ENCODE measurements at regions not wholly inside any gene's neighbourhood (a gene's known extent, or its start where the extent isn't known, plus 50 kb on each side); places are given as distances from the start of the nearest gene placed in this dataset.

DNA sequence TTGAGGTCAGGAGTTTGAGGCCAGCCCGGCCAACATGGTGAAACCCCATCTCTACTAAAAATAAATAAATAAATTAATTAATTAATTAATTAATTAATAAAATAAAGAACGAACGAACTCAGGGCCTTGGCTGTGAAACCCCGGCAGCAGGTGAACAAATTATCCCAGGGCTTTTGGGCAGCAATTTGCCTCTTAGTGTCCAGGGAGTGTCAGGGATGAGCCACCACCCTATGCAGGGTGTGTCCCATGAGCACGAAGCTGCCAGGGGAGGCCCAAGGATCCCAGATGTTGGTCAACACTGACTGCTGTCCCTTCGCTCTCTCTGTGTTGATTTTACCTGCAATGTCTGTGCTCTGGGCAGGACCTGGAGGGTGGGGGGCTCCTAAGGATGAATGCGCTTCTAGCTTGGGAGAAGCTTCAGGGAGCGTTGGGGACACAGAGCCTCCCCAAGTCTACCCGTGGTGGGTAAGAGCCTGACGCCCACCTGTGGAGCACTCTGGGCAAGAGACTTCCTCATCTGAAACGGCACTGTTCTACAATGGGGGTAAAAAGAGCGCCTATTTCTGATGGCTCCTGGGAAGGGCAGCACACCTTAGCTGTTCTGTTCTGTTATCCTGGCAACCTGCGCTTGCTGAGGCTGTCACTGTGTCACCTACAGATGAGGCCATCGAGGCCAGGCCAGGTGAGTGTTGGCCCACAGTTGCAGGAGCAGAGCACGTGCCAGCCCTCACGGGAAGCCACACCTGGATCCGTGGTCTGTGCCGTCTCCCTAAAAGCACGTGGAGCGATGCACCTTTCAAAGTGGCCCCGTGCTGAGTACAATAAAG lies 125.5 kb upstream of the CDH4 start:
- Histone ChIP-seq H3K9me3 (replicated peaks) (no peaks in the 10 kb centered on the region), H3K36me3 (no peaks in the 10 kb centered on the region), H3K27me3 (replicated peaks) (no peaks in the 10 kb centered on the region), H3K27ac (peak overlapping the region; percentile 38), H3K4me1 (replicated peaks) (peaks cover 18% of the 10 kb centered on the region), H3K4me3 (no peak overlapping the region)
- no peak for DNase-seq (ENCODE audit: low read depth in 1 of 2, low spot score in 2 of 2)

DNA sequence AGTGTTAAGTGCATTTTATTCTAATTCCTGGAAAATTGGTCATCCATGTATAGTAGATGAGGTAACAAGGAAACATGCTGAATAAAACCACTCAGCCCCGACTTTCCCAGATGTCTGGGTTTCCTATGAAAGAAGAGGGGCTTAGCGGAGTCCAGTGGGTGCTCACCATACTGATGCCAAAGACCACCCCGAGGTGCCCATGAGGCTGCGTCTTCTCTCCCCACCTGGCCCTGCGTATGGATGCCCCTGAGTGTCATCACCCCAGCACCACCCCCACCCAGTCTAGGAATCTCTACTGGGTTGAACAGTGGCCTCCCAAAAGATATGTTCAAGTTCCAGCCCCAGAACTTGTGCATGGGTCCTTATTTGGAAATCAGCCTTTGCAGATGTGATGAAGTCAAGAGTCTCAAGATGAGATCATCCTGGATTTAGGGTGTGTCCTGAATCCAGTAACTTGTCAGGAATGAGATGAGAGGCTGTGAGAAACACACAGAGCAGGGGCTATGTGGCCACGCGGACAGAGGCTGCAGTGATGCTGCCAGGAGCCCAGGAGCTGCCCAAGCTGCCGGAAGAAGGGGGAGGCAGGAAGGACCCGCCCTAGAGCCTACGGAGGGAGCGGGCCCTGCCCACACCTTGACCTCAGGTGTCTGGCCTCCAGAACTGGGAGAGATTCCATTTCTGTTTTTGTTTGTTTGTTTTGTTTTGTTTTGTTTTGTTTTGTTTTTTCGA lies 124.6 kb upstream of the CDH4 start:
- Histone ChIP-seq H3K27ac (peak overlapping the region; percentile 40), H3K36me3 (no peaks in the 10 kb centered on the region), H3K4me3 (no peak overlapping the region), H3K27me3 (replicated peaks) (no peaks in the 10 kb centered on the region), H3K9me3 (replicated peaks) (no peaks in the 10 kb centered on the region), H3K4me1 (replicated peaks) (peaks cover 18% of the 10 kb centered on the region)
- peak; percentile 35 to 64 for DNase-seq (ENCODE audit: low read depth in 1 of 2, low spot score in 2 of 2)

DNA sequence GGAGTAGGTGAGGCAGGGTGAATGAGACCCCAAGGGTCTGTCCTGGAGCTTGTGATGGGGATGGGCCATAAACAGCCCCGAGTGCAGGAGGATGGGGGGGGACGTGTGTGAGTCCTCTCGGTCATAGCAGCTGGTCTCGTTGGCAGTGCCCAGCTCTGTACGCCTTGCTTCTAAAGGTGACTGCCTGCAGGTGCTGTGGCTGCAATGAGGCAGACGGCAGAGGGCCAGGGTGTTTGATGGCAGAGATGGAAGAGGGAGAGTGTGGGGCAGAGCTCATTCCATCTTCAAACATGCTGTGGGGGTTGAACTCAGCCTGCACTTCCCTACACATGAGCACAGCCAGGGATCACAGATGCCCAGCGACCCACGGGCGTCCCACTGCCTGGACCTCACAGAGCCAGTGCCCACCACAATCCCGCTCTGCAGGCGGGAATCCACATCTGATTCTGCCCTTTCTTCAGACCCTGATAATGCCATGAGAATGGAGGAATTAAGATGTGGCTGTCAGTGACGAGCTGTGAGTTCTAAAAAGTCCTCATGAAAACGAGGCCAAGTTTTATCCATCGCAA lies 123.3 kb upstream of the CDH4 start:
- no peaks in the 10 kb centered on the region for H3K9me3 ChIP-seq (replicated peaks)
- peaks cover 18% of the 10 kb centered on the region for H3K4me1 ChIP-seq (replicated peaks)
- H3K36me3 ChIP-seq: no peaks in the 10 kb centered on the region
- H3K27ac ChIP-seq: no peak overlapping the region
- H3K27me3 ChIP-seq (replicated peaks): no peaks in the 10 kb centered on the region
- DNase-seq (ENCODE audit: low read depth in 1 of 2, low spot score in 2 of 2): no peak
- H3K4me3 ChIP-seq: no peak overlapping the region

DNA sequence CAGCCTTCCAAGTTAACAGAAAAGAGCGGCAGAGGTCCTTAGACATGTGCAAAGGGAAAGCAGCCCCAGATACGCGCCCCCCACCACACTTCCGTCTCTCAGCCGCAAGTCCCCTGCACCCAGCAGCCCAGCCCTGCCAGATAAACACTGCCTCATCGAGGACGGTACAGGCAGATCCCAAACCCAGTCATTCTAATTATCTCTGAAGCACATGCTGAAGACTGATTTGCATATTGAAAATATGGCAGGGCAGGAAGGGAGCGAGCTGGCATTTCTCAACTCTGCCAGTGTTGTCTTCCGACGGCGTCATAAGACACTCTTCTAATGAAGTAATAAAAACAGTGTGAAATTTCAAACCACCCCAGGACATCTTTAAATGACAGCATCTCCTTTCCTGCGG lies 122.8 kb upstream of the CDH4 start:
- DNase-seq (ENCODE audit: low read depth in 1 of 2, low spot score in 2 of 2): no peak
- Histone ChIP-seq H3K4me3 (no peak overlapping the region), H3K27ac (no peak overlapping the region)

DNA sequence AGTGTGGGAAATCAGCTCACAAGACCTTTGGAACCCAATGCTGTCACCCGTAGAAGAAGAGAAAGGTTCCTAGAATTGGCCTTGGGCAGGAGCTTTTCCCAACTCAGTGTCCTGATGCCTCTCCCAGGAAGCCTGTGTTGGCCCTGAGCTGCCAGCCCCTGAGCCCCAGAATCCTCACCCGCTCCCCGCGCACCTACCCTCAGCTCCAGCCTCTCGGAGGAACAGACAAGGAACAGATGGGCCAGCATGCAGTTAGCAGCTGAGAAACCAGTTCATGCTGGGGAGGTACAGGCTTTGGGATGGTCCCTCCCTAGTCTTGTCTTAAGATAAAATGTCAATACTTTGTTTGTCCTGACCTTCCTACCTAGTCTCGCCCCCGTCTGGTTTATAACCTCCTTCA lies 121.9 kb upstream of the CDH4 start:
- no peak for DNase-seq (ENCODE audit: low read depth in 1 of 2, low spot score in 2 of 2)
- no peaks in the 10 kb centered on the region for H3K27me3 ChIP-seq (replicated peaks)
- no peaks in the 10 kb centered on the region for H3K9me3 ChIP-seq (replicated peaks)
- H3K36me3 ChIP-seq: no peaks in the 10 kb centered on the region
- H3K4me1 ChIP-seq (replicated peaks): peaks cover 18% of the 10 kb centered on the region
- H3K27ac ChIP-seq: no peak overlapping the region
- H3K4me3 ChIP-seq: no peak overlapping the region

More for the DNA sequence above, 122.8 kb upstream of the CDH4 start:
- Histone ChIP-seq H3K36me3 (no peaks in the 10 kb centered on the region), H3K4me1 (replicated peaks) (peaks cover 18% of the 10 kb centered on the region), H3K27me3 (replicated peaks) (no peaks in the 10 kb centered on the region), H3K9me3 (replicated peaks) (no peaks in the 10 kb centered on the region)

DNA sequence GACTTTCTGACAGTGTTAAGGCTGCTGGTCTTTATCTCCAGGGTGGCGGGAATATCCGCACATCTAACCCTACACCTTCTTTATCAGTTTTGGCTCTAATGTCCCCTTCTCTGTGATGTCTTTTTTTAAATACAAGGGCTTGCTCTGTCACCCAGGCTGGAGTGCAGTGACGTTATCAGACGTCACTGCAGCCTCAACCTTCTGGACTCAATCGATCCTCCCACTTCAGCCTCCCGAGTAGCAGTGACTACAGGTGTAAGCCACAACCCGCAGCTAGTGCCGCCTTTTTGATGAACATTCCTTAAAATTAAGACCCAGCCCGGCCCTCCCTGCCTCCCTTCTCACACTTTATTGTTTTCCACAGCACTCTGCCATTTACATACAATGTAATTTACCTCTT lies 120.1 kb upstream of the CDH4 start:
- Histone ChIP-seq H3K36me3 (no peaks in the 10 kb centered on the region), H3K9me3 (replicated peaks) (no peaks in the 10 kb centered on the region), H3K4me3 (no peak overlapping the region), H3K27me3 (replicated peaks) (no peaks in the 10 kb centered on the region), H3K27ac (no peak overlapping the region), H3K4me1 (replicated peaks) (peaks cover 14% of the 10 kb centered on the region)
- no peak for DNase-seq (ENCODE audit: low read depth in 1 of 2, low spot score in 2 of 2)

DNA sequence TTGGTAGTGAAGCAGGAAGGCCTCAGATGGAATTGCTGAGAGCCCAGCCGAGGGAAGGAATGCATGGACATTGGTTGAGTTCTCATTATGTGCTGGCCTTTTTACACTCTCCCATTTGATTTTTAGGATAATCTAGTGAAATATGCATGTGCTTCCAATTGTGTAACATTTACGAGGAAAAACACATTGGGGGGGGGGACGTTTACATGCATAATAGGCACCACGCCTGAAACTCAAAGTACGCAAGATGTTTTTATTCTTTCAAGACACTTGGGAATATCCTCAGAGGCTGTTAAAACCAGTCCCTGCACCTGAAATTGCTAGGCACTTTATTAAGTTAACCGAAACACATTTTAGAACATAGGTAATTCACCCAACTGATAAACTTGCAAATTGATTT lies 118.5 kb upstream of the CDH4 start:
- DNase-seq (ENCODE audit: low read depth in 1 of 2, low spot score in 2 of 2): no peak
- H3K4me3 ChIP-seq: no peak overlapping the region
- no peaks in the 10 kb centered on the region for H3K9me3 ChIP-seq (replicated peaks)
- no peak overlapping the region for H3K27ac ChIP-seq
- no peaks in the 10 kb centered on the region for H3K4me1 ChIP-seq (replicated peaks)
- no peaks in the 10 kb centered on the region for H3K36me3 ChIP-seq
- no peaks in the 10 kb centered on the region for H3K27me3 ChIP-seq (replicated peaks)

DNA sequence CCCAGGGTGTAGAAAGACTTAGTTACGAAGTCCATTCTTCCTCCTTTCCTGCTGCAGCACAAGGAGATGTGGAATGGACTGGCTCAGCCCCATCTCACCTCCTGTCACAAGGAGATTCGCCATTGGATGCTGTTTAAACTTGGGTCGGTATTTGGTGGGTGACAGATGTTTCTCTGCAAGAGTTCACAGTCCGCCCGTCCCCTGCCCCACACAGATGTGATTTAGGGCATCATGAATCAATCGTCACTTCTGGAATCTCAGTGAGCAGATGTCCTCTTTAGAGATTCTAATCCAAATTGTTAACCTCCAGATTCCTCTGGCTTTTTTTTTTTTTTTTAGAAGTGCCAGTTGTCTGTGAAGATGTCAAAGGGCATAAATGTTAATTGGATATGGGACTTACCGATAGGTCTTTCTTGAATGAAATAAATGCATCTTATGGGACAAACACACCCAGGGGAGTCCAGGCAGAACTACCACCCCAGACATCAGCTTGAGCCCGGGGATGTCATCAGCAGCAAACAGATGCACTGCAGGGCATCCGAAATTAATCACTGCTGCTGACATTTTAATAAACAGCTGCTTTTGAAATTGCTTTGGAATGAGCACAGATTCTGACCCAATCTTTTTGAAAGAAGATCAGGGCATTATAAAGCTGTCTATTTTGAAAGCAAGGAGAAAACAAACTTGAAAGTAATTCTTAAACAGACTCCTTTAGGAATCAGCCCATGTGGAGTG lies 117.6 kb upstream of the CDH4 start:
- DNase-seq (ENCODE audit: low read depth in 1 of 2, low spot score in 2 of 2): no peak
- Histone ChIP-seq H3K4me3 (no peak overlapping the region), H3K27me3 (replicated peaks) (0 out of 2 replicates have a peak, but pooled peaks cover 3% of the 10 kb centered on the region), H3K36me3 (no peaks in the 10 kb centered on the region), H3K9me3 (replicated peaks) (no peaks in the 10 kb centered on the region), H3K27ac (no peak overlapping the region), H3K4me1 (replicated peaks) (no peaks in the 10 kb centered on the region)

DNA sequence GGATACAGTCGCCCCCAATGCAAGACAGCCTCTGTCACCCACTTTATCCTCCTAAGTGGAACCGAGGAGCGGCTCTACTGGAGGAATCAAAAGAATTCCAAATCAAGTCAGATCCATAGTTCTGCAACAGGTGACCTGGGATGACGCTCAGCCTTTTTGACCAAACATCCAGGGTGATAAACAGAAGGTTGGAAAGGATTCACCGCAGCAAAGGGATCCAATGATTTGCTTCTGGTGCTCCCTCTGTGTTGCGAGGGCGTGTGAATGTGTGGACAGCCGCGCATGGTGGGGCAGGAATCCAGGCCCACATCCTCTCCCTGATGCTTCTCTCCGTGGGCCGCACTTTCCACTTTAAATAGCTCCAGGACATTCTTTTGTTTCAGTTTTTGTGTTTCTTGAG lies 116.8 kb upstream of the CDH4 start:
- no peak overlapping the region for H3K4me3 ChIP-seq
- DNase-seq (ENCODE audit: low read depth in 1 of 2, low spot score in 2 of 2): no peak
- no peaks in the 10 kb centered on the region for H3K36me3 ChIP-seq
- no peak overlapping the region for H3K27ac ChIP-seq
- no peaks in the 10 kb centered on the region for H3K4me1 ChIP-seq (replicated peaks)
- H3K9me3 ChIP-seq (replicated peaks): no peaks in the 10 kb centered on the region
- H3K27me3 ChIP-seq (replicated peaks): 0 out of 2 replicates have a peak, but pooled peaks cover 4% of the 10 kb centered on the region

DNA sequence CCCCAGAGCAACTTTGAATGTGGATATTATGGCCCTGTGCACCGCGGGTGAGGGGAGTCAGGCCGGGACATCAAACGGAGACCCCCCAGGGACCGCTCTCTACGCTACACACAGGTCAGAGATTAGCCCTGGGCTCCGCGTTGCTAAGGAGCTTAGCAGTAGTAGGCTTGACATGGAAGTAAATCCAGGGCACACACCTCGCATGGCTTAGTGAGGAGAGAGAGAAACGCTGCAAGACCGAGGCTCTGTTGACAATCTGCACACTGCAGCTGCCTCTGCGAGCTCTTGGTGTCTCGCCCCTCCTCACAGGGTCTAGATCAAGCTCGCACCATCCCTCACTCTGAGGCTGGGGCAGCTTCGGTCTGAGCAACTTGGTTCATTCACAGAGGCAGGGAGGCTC lies 116.1 kb upstream of the CDH4 start:
- Histone ChIP-seq H3K27me3 (replicated peaks) (0 out of 2 replicates have a peak, but pooled peaks cover 5% of the 10 kb centered on the region), H3K4me3 (no peak overlapping the region), H3K4me1 (replicated peaks) (no peaks in the 10 kb centered on the region), H3K36me3 (no peaks in the 10 kb centered on the region), H3K9me3 (replicated peaks) (no peaks in the 10 kb centered on the region), H3K27ac (no peak overlapping the region)
- DNase-seq (ENCODE audit: low read depth in 1 of 2, low spot score in 2 of 2): no peak

DNA sequence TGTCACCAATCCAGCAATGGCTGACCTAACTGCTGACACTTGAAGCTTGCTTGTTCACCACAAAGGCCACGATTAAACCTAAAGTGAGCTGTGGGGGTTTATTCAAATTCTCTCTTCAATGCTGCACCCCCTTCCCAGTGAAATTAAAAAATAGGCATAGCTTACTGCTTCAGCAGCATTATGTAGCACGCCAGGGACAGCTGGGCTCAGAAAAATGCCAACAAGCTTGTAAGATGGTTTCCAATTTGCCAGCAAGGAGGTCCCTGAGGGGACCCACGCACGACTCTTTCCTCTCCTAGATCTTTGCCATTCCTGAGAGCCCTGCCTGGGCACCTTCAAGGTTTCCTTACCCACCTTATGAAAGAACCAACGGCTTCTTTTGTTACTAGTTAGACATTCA lies 113.5 kb upstream of the CDH4 start:
- Histone ChIP-seq H3K27ac (no peak overlapping the region), H3K4me3 (no peak overlapping the region), H3K4me1 (replicated peaks) (no peaks in the 10 kb centered on the region), H3K27me3 (replicated peaks) (0 out of 2 replicates have a peak, but pooled peaks cover 5% of the 10 kb centered on the region), H3K36me3 (no peaks in the 10 kb centered on the region), H3K9me3 (replicated peaks) (0 out of 2 replicates have a peak, but pooled peaks cover under 1% of the 10 kb centered on the region)
- no peak for DNase-seq (ENCODE audit: low read depth in 1 of 2, low spot score in 2 of 2)

DNA sequence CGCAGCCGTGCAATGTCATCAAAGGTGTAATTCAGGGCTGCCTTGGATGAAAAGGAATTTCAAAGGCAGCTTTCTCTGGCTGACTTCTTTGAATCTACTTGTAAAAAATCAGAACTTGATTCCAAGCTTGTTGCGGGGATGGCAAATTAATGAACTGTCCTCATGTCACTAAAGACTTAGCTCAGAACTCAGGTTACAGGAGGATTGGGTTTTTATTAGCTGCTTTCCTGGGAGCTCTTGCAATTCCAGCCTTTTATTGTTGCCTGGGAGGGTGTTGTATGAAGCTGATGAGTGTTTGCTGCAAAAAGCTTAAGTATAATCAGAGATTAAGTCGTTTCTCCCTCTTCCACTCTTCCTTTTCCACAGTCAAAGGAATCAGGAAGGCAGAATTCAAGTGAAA lies 113.0 kb upstream of the CDH4 start:
- DNase-seq (ENCODE audit: low read depth in 1 of 2, low spot score in 2 of 2): no peak
- Histone ChIP-seq H3K27ac (no peak overlapping the region), H3K36me3 (no peaks in the 10 kb centered on the region), H3K27me3 (replicated peaks) (0 out of 2 replicates have a peak, but pooled peaks cover 9% of the 10 kb centered on the region), H3K9me3 (replicated peaks) (0 out of 2 replicates have a peak, but pooled peaks cover 2% of the 10 kb centered on the region), H3K4me3 (no peak overlapping the region), H3K4me1 (replicated peaks) (no peaks in the 10 kb centered on the region)

DNA sequence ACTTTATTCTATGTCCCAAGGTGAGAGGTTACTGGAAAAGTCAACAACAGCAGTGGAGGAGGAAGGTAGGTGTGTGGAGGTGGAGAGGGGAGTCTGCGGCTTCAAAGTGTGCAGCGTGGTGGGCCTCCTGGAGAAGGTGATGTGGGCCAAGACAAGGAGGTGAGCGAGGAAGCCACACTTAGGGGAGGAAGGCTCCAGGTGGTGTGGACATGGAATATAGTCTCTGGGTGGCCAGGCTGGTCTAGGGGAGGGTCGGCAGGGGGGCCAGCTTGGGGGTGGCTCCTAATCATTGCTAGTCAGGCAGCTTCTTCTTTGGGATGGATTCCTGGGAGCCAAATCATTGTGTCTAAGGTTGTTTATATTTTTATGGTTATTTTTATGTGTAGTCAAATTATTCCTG lies 111.5 kb upstream of the CDH4 start:
- Histone ChIP-seq H3K9me3 (replicated peaks) (0 out of 2 replicates have a peak, but pooled peaks cover 2% of the 10 kb centered on the region), H3K4me1 (replicated peaks) (no peaks in the 10 kb centered on the region), H3K27me3 (replicated peaks) (0 out of 2 replicates have a peak, but pooled peaks cover 9% of the 10 kb centered on the region), H3K4me3 (no peak overlapping the region), H3K27ac (no peak overlapping the region), H3K36me3 (no peaks in the 10 kb centered on the region)
- no peak for DNase-seq (ENCODE audit: low read depth in 1 of 2, low spot score in 2 of 2)
